Kidney (tissue), 13 donors: ENCODE measurements at regions not wholly inside any gene's neighbourhood (a gene's known extent, or its start where the extent isn't known, plus 50 kb on each side); places are given as distances from the start of the nearest gene placed in this dataset.

ENCODE experiments used
- DNase-seq, 5 donors: peaks; one replicate each; pipeline ENCODE4 v3.0.0-alpha.2; 2013 to 2020
- FAIRE-seq: peaks from 2 replicates; lab custom pipeline; 2012; peaks lifted over from hg19 to GRCh38; lab: Jason Lieb, UNC
- H3K27ac ChIP-seq, 2 donors: one replicate each; pipeline ENCODE4 v1.7.0; 2013; ENCODE audit warnings: low read depth in 2 of 2, low read length in 2 of 2, inconsistent platforms in 1 of 2
- H3K27me3 ChIP-seq: one replicate; pipeline ENCODE4 v1.7.1; 2013; ENCODE audit warnings: low read length, inconsistent platforms; ENCODE audit not compliant: control insufficient read depth, insufficient read depth
- H3K36me3 ChIP-seq, 3 donors: one replicate each; pipeline versions ENCODE4 v1.7.0 to v1.7.1; 2013; ENCODE audit warnings: low read length in 3 of 3, control low read depth in 1 of 3, inconsistent platforms in 1 of 3; ENCODE audit not compliant: insufficient read depth in 3 of 3, control insufficient read depth in 2 of 3
- H3K4me1 ChIP-seq, 3 donors: one replicate each; pipeline versions ENCODE4 v1.7.0 to v1.7.1; 2013; ENCODE audit warnings: low read length in 3 of 3, inconsistent platforms in 1 of 3, low read depth in 1 of 3; ENCODE audit not compliant: control insufficient read depth in 2 of 3, insufficient read depth in 2 of 3
- H3K4me3 ChIP-seq, 3 donors: one replicate each; pipeline versions ENCODE4 v1.7.0 to v1.8.1; 2013; ENCODE audit warnings: low read length in 3 of 3, control low read depth in 1 of 3, inconsistent platforms in 1 of 3
- H3K9ac ChIP-seq, 3 donors: one replicate each; pipeline versions ENCODE4 v1.7.0 to v1.7.1; 2013; ENCODE audit warnings: low read length in 3 of 3, control low read depth in 1 of 3, inconsistent platforms in 1 of 3
- H3K9me3 ChIP-seq, 3 donors: one replicate each; pipeline versions ENCODE4 v1.7.0 to v1.7.1; 2013; ENCODE audit warnings: low read length in 3 of 3, control low read depth in 1 of 3, inconsistent platforms in 1 of 3; ENCODE audit not compliant: control insufficient read depth in 2 of 3, insufficient read depth in 1 of 3
- CTCF ChIP-seq: IDR thresholded peaks from 3 replicates; pipeline ENCODE4 v1.5.1; 2012; ENCODE audit warnings: mild to moderate bottlenecking, moderate library complexity, borderline replicate concordance; ENCODE audit not compliant: insufficient read depth; ENCODE audit errors: extremely low read depth
- intact Hi-C: fragments of 100-400 bp; cut with DNase I; formaldehyde crosslinking; loops from one replicate; pipeline ENCODE4 v1.11.1; 2022
- donor health status: control.
- donor health status: control.
- donor health status: control.
- donor health status: control.
- donor health status: control.
- donor health status: DM: yes; HTN: yes; CAD: no.
- donor health status: Normal renal cell carcinoma (clear cell type).

DNA sequence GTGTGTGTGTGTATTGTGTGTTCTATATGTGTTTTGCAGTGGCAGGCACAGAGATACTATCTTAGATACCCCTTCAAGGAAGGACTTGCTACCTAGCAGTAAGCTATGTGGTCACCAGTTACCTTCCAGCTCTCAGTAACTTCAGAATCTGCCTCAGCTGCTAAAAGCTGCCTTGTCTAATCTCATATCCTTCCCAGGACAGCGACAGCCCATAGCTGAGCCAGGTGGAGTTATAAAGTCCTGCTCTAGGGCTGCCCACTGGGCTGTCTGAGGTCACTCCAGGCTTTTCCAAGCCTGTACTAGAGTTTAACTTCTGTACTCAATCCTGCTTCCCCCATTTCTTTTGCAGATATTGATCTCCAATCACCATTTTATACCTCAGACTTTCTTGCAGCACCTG lies 942.6 kb downstream of the GALC start:
- intact Hi-C loops: no loop called here
- FAIRE-seq: no peak
- Histone ChIP-seq H3K27me3 (no peaks in the 10 kb centered on the region), H3K4me3 (no peak overlapping the region), H3K27ac (no peak overlapping the region), H3K36me3 (no peaks in the 10 kb centered on the region), H3K9me3 (no peaks in the 10 kb centered on the region), H3K9ac (no peak overlapping the region), H3K4me1 (no peaks in the 10 kb centered on the region)
- no peak for TF ChIP-seq CTCF
- DNase-seq: no peak

GRCh38 chr14:87049950-87050349 lies 943.0 kb downstream of the GALC start:
- Histone ChIP-seq H3K27ac (no peak overlapping the region), H3K9me3 (no peaks in the 10 kb centered on the region), H3K27me3 (no peaks in the 10 kb centered on the region), H3K9ac (no peak overlapping the region), H3K4me1 (peaks cover 0 to 2% (median 0%) of the 10 kb centered on the region in 3 donors), H3K36me3 (no peaks in the 10 kb centered on the region), H3K4me3 (no peak overlapping the region)
- intact Hi-C loops: no loop called here
- DNase-seq: no peak
- no peak for TF ChIP-seq CTCF
- no peak for FAIRE-seq

- intact Hi-C loops: no loop called here
- FAIRE-seq: no peak
Measured at GRCh38 chr14:87046960-87047359, 946.0 kb downstream of the GALC start.

More at GRCh38 chr14:87046960-87047359, 946.0 kb downstream of the GALC start:
- Histone ChIP-seq H3K9ac (no peak overlapping the region), H3K27ac (no peak overlapping the region), H3K9me3 (no peaks in the 10 kb centered on the region), H3K27me3 (no peaks in the 10 kb centered on the region), H3K4me1 (peaks cover 0 to 2% (median 0%) of the 10 kb centered on the region in 3 donors), H3K4me3 (no peak overlapping the region), H3K36me3 (no peaks in the 10 kb centered on the region)
- no peak for TF ChIP-seq CTCF
- DNase-seq: no peak
